NCI-H510A (cell line): ENCODE measurements at regions not wholly inside any gene's neighbourhood (a gene's known extent, or its start where the extent isn't known, plus 50 kb on each side); places are given as distances from the start of the nearest gene placed in this dataset.

Source experiments
- DNase-seq: peaks from one replicate; lab custom pipeline; 2025; lab: John Stamatoyannopoulos, UW

GRCh38 chr15:81483496-81483895 lies 109.5 kb upstream of the TMC3 start:
- no peak for DNase-seq

- DNase-seq: no peak
These were observed 107.3 kb upstream of the TMC3 start for GRCh38 chr15:81481346-81481745.

- no peak for DNase-seq
These were observed 106.6 kb upstream of the TMC3 start for GRCh38 chr15:81480645-81481053.

GRCh38 chr15:81478354-81478753 lies 104.3 kb upstream of the TMC3 start:
- no peak for DNase-seq

GRCh38 chr15:81475926-81476325 lies 101.9 kb upstream of the TMC3 start:
- DNase-seq: no peak

GRCh38 chr15:81475471-81475870 lies 101.5 kb upstream of the TMC3 start:
- DNase-seq: no peak

- DNase-seq: no peak
These were observed 99.9 kb upstream of the TMC3 start for GRCh38 chr15:81473946-81474345.

GRCh38 chr15:81473177-81473576 lies 99.2 kb upstream of the TMC3 start:
- DNase-seq: no peak

- no peak for DNase-seq
These were observed 97.1 kb upstream of the TMC3 start for GRCh38 chr15:81471151-81471550.

GRCh38 chr15:81469154-81469553 lies 95.1 kb upstream of the TMC3 start:
- DNase-seq: no peak

GRCh38 chr15:81466741-81467140 lies 92.7 kb upstream of the TMC3 start:
- DNase-seq: no peak

GRCh38 chr15:81454024-81454423 lies 80.0 kb upstream of the TMC3 start:
- DNase-seq: no peak

- no peak for DNase-seq
These were observed 76.7 kb upstream of the TMC3 start for GRCh38 chr15:81450721-81451120.

GRCh38 chr15:81449836-81450474 lies 75.9 kb upstream of the TMC3 start:
- no peak for DNase-seq

- no peak for DNase-seq
These were observed 69.2 kb upstream of the TMC3 start for GRCh38 chr15:81443040-81443820.

GRCh38 chr15:81442454-81442853 lies 68.4 kb upstream of the TMC3 start:
- no peak for DNase-seq

- DNase-seq: no peak
These were observed 60.8 kb upstream of the TMC3 start for GRCh38 chr15:81434851-81435250.

- DNase-seq: no peak
These were observed 59.4 kb upstream of the TMC3 start for GRCh38 chr15:81433462-81433861.

- DNase-seq: no peak
These were observed 58.2 kb upstream of the TMC3 start for GRCh38 chr15:81432179-81432578.

- no peak for DNase-seq
These were observed 53.2 kb upstream of the TMC3 start for GRCh38 chr15:81427176-81427575.

GRCh38 chr15:81425905-81426304 lies 51.9 kb upstream of the TMC3 start:
- no peak for DNase-seq
